GM12872 (cell line): ENCODE measurements at regions not wholly inside any gene's neighbourhood (a gene's known extent, or its start where the extent isn't known, plus 50 kb on each side); places are given as distances from the start of the nearest gene placed in this dataset.

ENCODE experiments used
- CTCF ChIP-seq: IDR thresholded peaks from 3 replicates; pipeline ENCODE4 v1.5.1; 2011; ENCODE audit warnings: low read depth, mild to moderate bottlenecking, low read length, moderate library complexity; ENCODE audit not compliant: insufficient read depth

GRCh38 chr13:64197232-64197631 is 2781.6 kb upstream of the PCDH20 start:
- TF ChIP-seq CTCF = no peak

GRCh38 chr13:64186503-64187250 is 2771.0 kb upstream of the PCDH20 start:
- TF ChIP-seq CTCF = no peak

- no peak for TF ChIP-seq CTCF
These were observed 2770.4 kb upstream of the PCDH20 start for GRCh38 chr13:64186071-64186470.

GRCh38 chr13:64180756-64181155 is 2765.1 kb upstream of the PCDH20 start:
- TF ChIP-seq CTCF = no peak

GRCh38 chr13:64165826-64166225 is 2750.2 kb upstream of the PCDH20 start:
- no peak for TF ChIP-seq CTCF

- no peak for TF ChIP-seq CTCF
These were observed 2748.8 kb upstream of the PCDH20 start for GRCh38 chr13:64164435-64164834.

- no peak for TF ChIP-seq CTCF
These were observed 2744.8 kb upstream of the PCDH20 start for GRCh38 chr13:64160479-64160878.

- TF ChIP-seq CTCF = no peak
These were observed 2743.3 kb upstream of the PCDH20 start for GRCh38 chr13:64158908-64159307.
